SK-N-SH (cell line): ENCODE measurements at regions not wholly inside any gene's neighbourhood (a gene's known extent, or its start where the extent isn't known, plus 50 kb on each side); places are given as distances from the start of the nearest gene placed in this dataset.

Experiments used
- CTCF ChIA-PET: fragments of 300-600, 350-600 bp; formaldehyde crosslinking; extraction: SDS; loops from one replicate; lab custom pipeline; 2021; lab: Yijun Ruan, JAX
- POLR2A ChIA-PET: fragments of 350-600 bp; sonication (Branson Sonifier 250); formaldehyde crosslinking; extraction: SDS; loops from one replicate; lab custom pipeline; 2020; ENCODE audit warnings: antibody characterized with exemption, inconsistent platforms; lab: Yijun Ruan, JAX
- DNase-seq: peaks from one replicate; pipeline ENCODE4 v3.0.0; 2012
- H2AFZ ChIP-seq: fragments of 200-600 bp; sonication (generic); 2 replicates; pipeline ENCODE4 v1.8.1; 2016; ENCODE audit warnings: antibody characterized with exemption, mild to moderate bottlenecking, low read depth
- H3F3A ChIP-seq: fragments of 200-600 bp; sonication (generic); replicated peaks from 2 replicates; pipeline ENCODE3; 2016; ENCODE audit warnings: antibody characterized with exemption, mild to moderate bottlenecking; ENCODE audit not compliant: insufficient read depth
- H3K27ac ChIP-seq, 2 experiments: fragments of 200-500 bp in 1 of 2; fragments of 200-600 bp in 1 of 2; sonication (Bioruptor generic) in 1 of 2; sonication (generic), shearing (Covaris generic) in 1 of 2; 2 replicates each; pipeline versions ENCODE4 v1.5.1 to v1.6.1; 2014 to 2016; ENCODE audit warnings: low read depth in 2 of 2, inconsistent platforms in 1 of 2, low read length in 1 of 2, mild to moderate bottlenecking in 1 of 2, mixed read lengths in 1 of 2
- H3K27me3 ChIP-seq: fragments of 200-600 bp; sonication (generic), shearing (Covaris generic); 2 replicates; pipeline ENCODE4 v1.6.1; 2016; ENCODE audit warnings: mixed run types; ENCODE audit not compliant: insufficient read depth
- H3K36me3 ChIP-seq, 2 experiments: fragments of 200-500 bp in 1 of 2; fragments of 200-600 bp in 1 of 2; sonication (Bioruptor generic) in 1 of 2; sonication (generic) in 1 of 2; replicated peaks in 1 of 2; 2 replicates each; pipeline versions ENCODE3 to v1.5.1; 2014 to 2016; ENCODE audit warnings: low read length in 1 of 2, mild to moderate bottlenecking in 1 of 2; ENCODE audit not compliant: insufficient read depth in 2 of 2, control insufficient read depth in 1 of 2
- H3K4me1 ChIP-seq, 2 experiments: fragments of 200-500 bp in 1 of 2; fragments of 200-600 bp in 1 of 2; sonication (Bioruptor generic) in 1 of 2; sonication (generic), shearing (Covaris generic) in 1 of 2; 2 replicates each; pipeline versions ENCODE4 v1.5.1 to v1.6.1; 2014 to 2016; ENCODE audit warnings: low read depth in 1 of 2, low read length in 1 of 2, mixed run types in 1 of 2; ENCODE audit not compliant: insufficient read depth in 2 of 2, control insufficient read depth in 1 of 2
- H3K4me2 ChIP-seq: fragments of 200-600 bp; sonication (generic), shearing (Covaris generic); 2 replicates; pipeline ENCODE4 v1.6.1; 2017; ENCODE audit warnings: mixed run types
- H3K4me3 ChIP-seq, 2 experiments: fragments of 200-500 bp in 1 of 2; fragments of 200-600 bp in 1 of 2; sonication (Bioruptor generic) in 1 of 2; sonication (generic), shearing (Covaris generic) in 1 of 2; 2 replicates each; pipeline versions ENCODE4 v1.5.1 to v1.8.1; 2014 to 2016; ENCODE audit warnings: low read depth in 2 of 2, inconsistent platforms in 1 of 2, low read length in 1 of 2, mild to moderate bottlenecking in 1 of 2, mixed read lengths in 1 of 2, moderate library complexity in 1 of 2
- H3K79me2 ChIP-seq: fragments of 200-600 bp; sonication (generic); 2 replicates; pipeline ENCODE4 v1.8.1; 2017; ENCODE audit warnings: mild to moderate bottlenecking; ENCODE audit not compliant: insufficient read depth
- H3K9ac ChIP-seq: fragments of 200-600 bp; sonication (generic); 2 replicates; pipeline ENCODE4 v1.6.1; 2017; ENCODE audit warnings: mixed run types
- H3K9me2 ChIP-seq: fragments of 200-600 bp; sonication (generic); 2 replicates; pipeline ENCODE4 v1.6.1; 2017; ENCODE audit warnings: mixed run types
- H3K9me3 ChIP-seq: fragments of 200-600 bp; sonication (generic); 2 replicates; pipeline ENCODE4 v1.6.1; 2017; ENCODE audit warnings: mixed run types, mild to moderate bottlenecking, moderate library complexity
- H4K20me1 ChIP-seq: fragments of 200-600 bp; sonication (generic); 2 replicates; pipeline ENCODE4 v1.6.1; 2017; ENCODE audit warnings: mild to moderate bottlenecking, mixed run types; ENCODE audit not compliant: insufficient read depth
- CHD2 ChIP-seq: fragments of 150-350 bp; IDR thresholded peaks from 2 replicates; pipeline ENCODE4 v1.6.1; 2018; ENCODE audit warnings: low read length; ENCODE audit not compliant: partially characterized antibody
- CTCF ChIP-seq: fragments of 200-600 bp; sonication (generic); IDR thresholded peaks from 2 replicates; pipeline ENCODE4 v1.6.1; 2017; ENCODE audit warnings: antibody characterized with exemption, mild to moderate bottlenecking, moderate library complexity
- ELF1 ChIP-seq: IDR thresholded peaks from 2 replicates; pipeline ENCODE4 v1.4.0; 2012
- EP300 ChIP-seq, 2 experiments: IDR thresholded peaks; 2 replicates each; pipeline versions ENCODE4 v1.4.0 to v1.6.1; 2012; ENCODE audit warnings: borderline replicate concordance in 1 of 2, low read depth in 1 of 2, low read length in 1 of 2
- FOSL2 ChIP-seq: IDR thresholded peaks from 2 replicates; pipeline ENCODE4 v1.4.0; 2012; ENCODE audit warnings: low read depth, mild to moderate bottlenecking, moderate library complexity, borderline replicate concordance
- FOXJ3 ChIP-seq: sonication (generic); formaldehyde crosslinking; IDR thresholded peaks from 2 replicates; pipeline ENCODE4 v1.5.1; 2020; ENCODE audit warnings: mild to moderate bottlenecking, missing genetic modification reagents
- FOXM1 ChIP-seq: IDR thresholded peaks from 2 replicates; pipeline ENCODE4 v1.4.0; 2012; ENCODE audit warnings: low read depth, mild to moderate bottlenecking
- GATA2 ChIP-seq: sonication (generic); formaldehyde crosslinking; IDR thresholded peaks from 2 replicates; pipeline ENCODE4 v1.5.0; 2020; ENCODE audit warnings: mild to moderate bottlenecking, missing genetic modification reagents
- IRF3 ChIP-seq: fragments of 150-350 bp; IDR thresholded peaks from 2 replicates; pipeline ENCODE4 v1.6.1; 2016; ENCODE audit warnings: mild to moderate bottlenecking, low read depth, low read length
- JUND ChIP-seq: IDR thresholded peaks from 2 replicates; pipeline ENCODE4 v1.4.0; 2012
- MAX ChIP-seq: IDR thresholded peaks from 2 replicates; pipeline ENCODE4 v1.4.0; 2012; ENCODE audit warnings: low read depth
- NFIC ChIP-seq: IDR thresholded peaks from 2 replicates; pipeline ENCODE4 v1.4.0; 2012; ENCODE audit warnings: borderline replicate concordance
- NRF1 ChIP-seq: IDR thresholded peaks from 2 replicates; pipeline ENCODE4 v1.6.1; 2012; ENCODE audit warnings: low read depth, mild to moderate bottlenecking, low read length
- RXRA ChIP-seq: IDR thresholded peaks from 2 replicates; pipeline ENCODE4 v1.4.0; 2012; ENCODE audit warnings: low read depth, mild to moderate bottlenecking, borderline replicate concordance
- SMC3 ChIP-seq: IDR thresholded peaks from 2 replicates; pipeline ENCODE4 v1.6.1; 2012; ENCODE audit warnings: low read depth, low read length, improper control_type of control experiment
- TCF12 ChIP-seq: IDR thresholded peaks from 2 replicates; pipeline ENCODE4 v1.4.0; 2012
- TEAD4 ChIP-seq: IDR thresholded peaks from 2 replicates; pipeline ENCODE4 v1.4.0; 2012; ENCODE audit warnings: mild to moderate bottlenecking, borderline replicate concordance; ENCODE audit not compliant: insufficient read depth
- USF1 ChIP-seq: IDR thresholded peaks from 2 replicates; pipeline ENCODE4 v1.4.0; 2012; ENCODE audit warnings: low read depth, borderline replicate concordance
- USF2 ChIP-seq: fragments of 150-350 bp; IDR thresholded peaks from 2 replicates; pipeline ENCODE4 v1.6.1; 2017; ENCODE audit warnings: antibody characterized with exemption, low read length, low read depth, borderline replicate concordance
- WGBS: methylation state at CpG from one replicate; pipeline ENCODE4 v1.1.6; 2017; ENCODE audit warnings: low lambda C conversion rate; 5-methylcytosine and 5-hydroxymethylcytosine counted together

GRCh38 chr17:14701886-14702285 is 401.0 kb downstream of the HS3ST3B1 start (continued):
- TF ChIP-seq CTCF (no peak), SMC3 (no peak), TCF12 (no peak), TEAD4 (no peak), ELF1 (no peak)

GRCh38 chr17:14699574-14700185 is 398.8 kb downstream of the HS3ST3B1 start:
- ChIA-PET CTCF (interaction anchor here (1.4 kb wide), 1 partner anchor 11 kb away, joined by 3 read pairs; no protein-coding TSS in a partner anchor), POLR2A (no interaction called here)
- Histone ChIP-seq H3K27ac (no peak overlapping the region), H3K4me2 (no peak overlapping the region), H4K20me1 (no peaks in the 10 kb centered on the region), H3K9me3 (no peaks in the 10 kb centered on the region), H3K36me3 (no peaks in the 10 kb centered on the region), H3K9me2 (no peaks in the 10 kb centered on the region), H3K4me3 (no peak overlapping the region), H2AFZ (no peak overlapping the region), H3K27me3 (no peaks in the 10 kb centered on the region; the same call in none of the 2 replicates), H3K9ac (no peak overlapping the region), H3F3A (no peaks in the 10 kb centered on the region), H3K79me2 (no peaks in the 10 kb centered on the region), H3K4me1 (no peaks in the 10 kb centered on the region)
- 5% methylated on average over 1 of the region's 1 CpG for WGBS
- no peak for DNase-seq
- TF ChIP-seq JUND, result no peak
- TF ChIP-seq CHD2, result no peak
- TF ChIP-seq NRF1, result no peak
- no peak for TF ChIP-seq FOXM1
- TF ChIP-seq RXRA, result no peak
- TF ChIP-seq GATA2 (CRISPR knock-in tag), result no peak
- no peak for TF ChIP-seq SMC3
- no peak for TF ChIP-seq USF2

GRCh38 chr17:14693382-14693781 is 392.5 kb downstream of the HS3ST3B1 start:
- Histone ChIP-seq H3K4me3 (no peak overlapping the region), H3K9me3 (no peaks in the 10 kb centered on the region), H4K20me1 (no peaks in the 10 kb centered on the region), H3K9ac (no peak overlapping the region), H2AFZ (no peak overlapping the region), H3K9me2 (0 out of 2 replicates have a peak, but pooled peaks cover 6% of the 10 kb centered on the region), H3K4me1 (no peaks in the 10 kb centered on the region), H3K27me3 (no peaks in the 10 kb centered on the region), H3F3A (no peaks in the 10 kb centered on the region), H3K79me2 (no peaks in the 10 kb centered on the region), H3K27ac (no peak overlapping the region), H3K4me2 (no peak overlapping the region), H3K36me3 (peaks cover 0 to 4% of the 10 kb centered on the region in 2 experiments)
- 0% methylated on average over 1 of the region's 1 CpG for WGBS
- DNase-seq, result no peak
- ChIA-PET POLR2A (no interaction called here), CTCF (no interaction called here)
- TF ChIP-seq USF1, result no peak
- no peak for TF ChIP-seq CTCF
- no peak for TF ChIP-seq NFIC
- no peak for TF ChIP-seq IRF3
- TF ChIP-seq CHD2, result no peak
- TF ChIP-seq RXRA, result no peak
- no peak for TF ChIP-seq FOSL2
- no peak for TF ChIP-seq EP300 (IDR thresholded peaks at IDR 0.05; ENCODE audit: borderline replicate concordance in 1 of 2, low read depth in 1 of 2, low read length in 1 of 2)
- TF ChIP-seq SMC3, result no peak
- TF ChIP-seq FOXJ3 (CRISPR knock-in tag), result no peak
- no peak for TF ChIP-seq MAX
